Gastrocnemius medialis (tissue), 4 donors: ENCODE measurements at regions not wholly inside any gene's neighbourhood (a gene's known extent, or its start where the extent isn't known, plus 50 kb on each side); places are given as distances from the start of the nearest gene placed in this dataset.

Experiments used
- ATAC-seq, 2 donors: fragments of 150-250 bp; one replicate each; pipeline ENCODE4 v1.9.1; 2016
- DNase-seq, 2 donors: peaks; one replicate each; pipeline ENCODE4 v3.0.0-alpha.2; 2019
- H3K27ac ChIP-seq, 4 donors: fragments of 200-600 bp; sonication (generic); 1 replicate in 1 of 4; 2 replicates in 3 of 4; pipeline ENCODE4 v1.5.1; 2016 to 2018; ENCODE audit warnings: mild to moderate bottlenecking in 2 of 4, moderate library complexity in 1 of 4
- H3K27me3 ChIP-seq, 3 donors: fragments of 200-600 bp; sonication (generic) in 2 of 3; 1 replicate in 1 of 3; 2 replicates in 2 of 3; pipeline versions ENCODE4 v1.5.1 to v1.6.0; 2016 to 2019; ENCODE audit warnings: mild to moderate bottlenecking in 1 of 3, moderate library complexity in 1 of 3
- H3K36me3 ChIP-seq, 2 donors: fragments of 200-600 bp; sonication (generic) in 1 of 2; one replicate each; pipeline ENCODE4 v1.5.1; 2017 to 2018
- H3K4me1 ChIP-seq, 2 donors: fragments of 200-600 bp; sonication (generic) in 1 of 2; one replicate each; pipeline ENCODE4 v1.5.1; 2016 to 2017; ENCODE audit warnings: mild to moderate bottlenecking in 2 of 2
- H3K4me3 ChIP-seq, 4 donors: fragments of 200-600 bp; sonication (generic) in 3 of 4; 1 replicate in 1 of 4; 2 replicates in 3 of 4; pipeline ENCODE4 v1.5.1; 2016 to 2019; ENCODE audit warnings: mild to moderate bottlenecking in 2 of 4
- H3K9me3 ChIP-seq, 3 donors: fragments of 200-600 bp; sonication (generic) in 2 of 3; 1 replicate in 1 of 3; 2 replicates in 2 of 3; pipeline ENCODE4 v1.5.1; 2016 to 2019
- POLR2A ChIP-seq, 2 donors: fragments of 450-650 bp; IDR thresholded peaks; one replicate each; pipeline ENCODE4 v1.6.1; 2017; ENCODE audit warnings: antibody characterized with exemption in 2 of 2, mild to moderate bottlenecking in 2 of 2, moderate library complexity in 2 of 2
- in situ Hi-C, 4 donors: fragments of 200-750 bp; cut with MboI; loops; one replicate each; pipeline versions ENCODE4 v1.15.0 to v1.8.0; 2017; ENCODE audit warnings: low sequenced_read_pairs in 4 of 4
- intact Hi-C: fragments of 100-400 bp; cut with DNase I; formaldehyde crosslinking; loops from one replicate; pipeline ENCODE4 v1.15.1; 2023; ENCODE audit warnings: low total_unique reads
- TF ChIP-seq, protein P1 (sequence below), 5 experiments: fragments of 450-650 bp in 3 of 5; fragments of 200-600 bp in 2 of 5; sonication (generic) in 2 of 5; IDR thresholded peaks in 4 of 5; conservative IDR thresholded peaks in 1 of 5; 1 replicate in 4 of 5; 2 replicates in 1 of 5; pipeline ENCODE4 v1.5.1; 2016 to 2019; ENCODE audit warnings: antibody characterized with exemption in 5 of 5, mild to moderate bottlenecking in 3 of 5, moderate library complexity in 3 of 5

DNA sequence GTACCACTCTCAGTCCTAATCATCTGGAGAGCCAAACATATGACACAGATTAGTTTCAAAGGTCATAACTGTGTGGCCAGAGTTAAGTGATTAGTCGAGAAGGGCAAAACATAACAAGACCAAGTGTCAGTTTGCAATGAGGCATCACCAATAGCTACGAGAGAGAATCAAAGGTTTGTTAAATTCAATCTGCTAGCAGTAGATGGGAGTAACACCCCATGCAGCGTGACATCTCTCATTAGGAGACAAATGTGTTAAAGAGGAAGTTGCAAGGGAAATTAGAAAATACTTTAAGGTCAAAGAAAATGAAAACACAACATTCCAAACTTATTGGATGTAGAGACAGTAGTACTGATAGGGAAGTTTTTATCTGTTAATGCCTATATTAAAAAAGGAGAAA is 135.7 kb upstream of the SYT10 start:
- intact Hi-C loops (no loop called here), in situ Hi-C loops (no loop called here)

DNA sequence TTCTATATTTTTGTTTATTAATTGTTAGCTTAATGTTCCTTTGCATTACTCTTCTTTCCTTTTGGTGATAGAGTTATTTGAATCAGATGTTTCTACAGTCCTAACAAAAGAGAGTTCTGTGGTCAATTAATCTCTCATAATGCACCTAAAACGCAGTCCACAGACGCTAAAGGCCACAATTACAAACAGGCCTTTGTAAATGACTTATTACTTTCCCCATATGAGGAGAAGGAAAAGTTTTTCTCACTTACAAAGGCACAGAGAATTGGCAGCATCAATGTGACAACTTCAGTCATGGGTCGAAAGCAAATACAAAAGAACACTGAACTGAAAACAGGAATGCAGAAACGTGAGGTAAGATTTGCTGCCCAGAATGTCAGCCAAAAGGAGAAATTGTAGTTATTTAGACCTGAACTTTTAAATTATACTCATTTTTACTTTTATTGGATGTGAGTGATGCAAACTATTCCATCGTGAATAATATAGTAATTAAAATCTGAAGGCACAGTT is 142.0 kb upstream of the SYT10 start:
- intact Hi-C loops (no loop called here), in situ Hi-C loops (no loop called here)
- Histone ChIP-seq H3K27me3 (no peaks in the 10 kb centered on the region), H3K4me1 (no peaks in the 10 kb centered on the region), H3K36me3 (no peaks in the 10 kb centered on the region), H3K4me3 (no peak overlapping the region), H3K27ac (no peak overlapping the region), H3K9me3 (no peaks in the 10 kb centered on the region)
- TF ChIP-seq, protein P1, sequence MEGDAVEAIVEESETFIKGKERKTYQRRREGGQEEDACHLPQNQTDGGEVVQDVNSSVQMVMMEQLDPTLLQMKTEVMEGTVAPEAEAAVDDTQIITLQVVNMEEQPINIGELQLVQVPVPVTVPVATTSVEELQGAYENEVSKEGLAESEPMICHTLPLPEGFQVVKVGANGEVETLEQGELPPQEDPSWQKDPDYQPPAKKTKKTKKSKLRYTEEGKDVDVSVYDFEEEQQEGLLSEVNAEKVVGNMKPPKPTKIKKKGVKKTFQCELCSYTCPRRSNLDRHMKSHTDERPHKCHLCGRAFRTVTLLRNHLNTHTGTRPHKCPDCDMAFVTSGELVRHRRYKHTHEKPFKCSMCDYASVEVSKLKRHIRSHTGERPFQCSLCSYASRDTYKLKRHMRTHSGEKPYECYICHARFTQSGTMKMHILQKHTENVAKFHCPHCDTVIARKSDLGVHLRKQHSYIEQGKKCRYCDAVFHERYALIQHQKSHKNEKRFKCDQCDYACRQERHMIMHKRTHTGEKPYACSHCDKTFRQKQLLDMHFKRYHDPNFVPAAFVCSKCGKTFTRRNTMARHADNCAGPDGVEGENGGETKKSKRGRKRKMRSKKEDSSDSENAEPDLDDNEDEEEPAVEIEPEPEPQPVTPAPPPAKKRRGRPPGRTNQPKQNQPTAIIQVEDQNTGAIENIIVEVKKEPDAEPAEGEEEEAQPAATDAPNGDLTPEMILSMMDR (IDR thresholded peaks at IDR 0.05 in 4 of 5, conservative IDR thresholded peaks at IDR 0.05 in 1 of 5), result no peak
- no peak for TF ChIP-seq POLR2A (IDR thresholded peaks at IDR 0.05)
- DNase-seq (no peak), ATAC-seq (no peak)

More for the DNA sequence above, 135.7 kb upstream of the SYT10 start:
- Histone ChIP-seq H3K4me3 (no peak overlapping the region), H3K27ac (no peak overlapping the region), H3K27me3 (no peaks in the 10 kb centered on the region), H3K9me3 (no peaks in the 10 kb centered on the region), H3K4me1 (no peaks in the 10 kb centered on the region), H3K36me3 (no peaks in the 10 kb centered on the region)
- DNase-seq, result no peak
- no peak for TF ChIP-seq POLR2A (IDR thresholded peaks at IDR 0.05)
- TF ChIP-seq, protein P1 (IDR thresholded peaks at IDR 0.05 in 4 of 5, conservative IDR thresholded peaks at IDR 0.05 in 1 of 5), result no peak
- ATAC-seq, result no peak

DNA sequence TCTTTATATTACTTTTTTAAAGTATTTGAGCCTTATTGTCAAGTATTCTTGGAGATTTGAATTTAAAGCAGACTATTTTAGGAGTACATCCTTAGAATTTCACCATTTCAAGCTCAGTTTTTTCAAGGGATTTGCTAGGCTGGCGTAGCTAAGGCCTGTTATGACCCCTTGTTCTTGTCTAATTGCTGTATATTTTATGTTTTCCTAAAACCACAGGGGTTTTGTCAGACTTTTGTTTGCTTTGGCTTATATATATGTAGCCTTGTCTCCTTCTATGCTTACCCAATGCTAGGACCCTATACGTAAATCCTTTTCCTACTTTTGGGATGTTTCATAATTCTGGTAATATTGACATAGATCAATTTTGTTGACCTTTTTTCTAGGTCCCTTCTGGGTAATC is 147.0 kb upstream of the SYT10 start:
- Histone ChIP-seq H3K36me3 (no peaks in the 10 kb centered on the region), H3K27ac (no peak overlapping the region), H3K4me3 (no peak overlapping the region), H3K4me1 (no peaks in the 10 kb centered on the region), H3K27me3 (no peaks in the 10 kb centered on the region), H3K9me3 (no peaks in the 10 kb centered on the region)
- in situ Hi-C loops (no loop called here), intact Hi-C loops (no loop called here)
- no peak for ATAC-seq
- no peak for TF ChIP-seq POLR2A (IDR thresholded peaks at IDR 0.05)
- TF ChIP-seq, protein P1 (IDR thresholded peaks at IDR 0.05 in 4 of 5, conservative IDR thresholded peaks at IDR 0.05 in 1 of 5), result no peak
- DNase-seq, result no peak

DNA sequence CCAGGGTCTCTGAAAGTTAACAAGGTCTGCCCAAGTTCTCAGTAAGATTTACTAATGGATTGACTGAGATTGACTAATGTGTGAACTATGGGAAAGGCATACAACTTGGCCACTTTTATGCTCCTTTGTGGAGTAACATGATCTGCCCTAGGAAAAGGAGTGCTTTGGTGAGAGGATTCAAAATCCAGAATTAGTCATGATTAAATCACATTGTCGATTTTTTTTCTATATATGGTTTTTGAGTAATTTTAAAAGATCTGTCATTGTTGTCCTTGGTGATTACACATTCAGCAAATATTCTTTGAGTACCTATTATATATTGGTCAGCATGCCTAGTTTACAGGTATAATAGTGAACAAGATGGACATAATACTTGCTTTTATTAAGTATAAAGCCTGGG is 147.7 kb upstream of the SYT10 start:
- intact Hi-C loops (no loop called here), in situ Hi-C loops (no loop called here)
- Histone ChIP-seq H3K27ac (no peak overlapping the region), H3K4me3 (no peak overlapping the region), H3K9me3 (no peaks in the 10 kb centered on the region), H3K27me3 (no peaks in the 10 kb centered on the region), H3K4me1 (no peaks in the 10 kb centered on the region), H3K36me3 (no peaks in the 10 kb centered on the region)
- TF ChIP-seq, protein P1 (IDR thresholded peaks at IDR 0.05 in 4 of 5, conservative IDR thresholded peaks at IDR 0.05 in 1 of 5), result no peak
- no peak for TF ChIP-seq POLR2A (IDR thresholded peaks at IDR 0.05)
- no peak for DNase-seq
- no peak for ATAC-seq
